GM21526 (cell line): ENCODE measurements at regions not wholly inside any gene's neighbourhood (a gene's known extent, or its start where the extent isn't known, plus 50 kb on each side); places are given as distances from the start of the nearest gene placed in this dataset.

Experiments
- ATAC-seq: cut with Tn5 transposase; IDR thresholded peaks from one replicate; pipeline ENCODE4 v1.9.1; 2021; ENCODE audit warnings: moderate library complexity; ENCODE audit not compliant: unreplicated experiment, low FRiP score

GRCh38 chr2:21658907-21659477 is 535.2 kb downstream of the TDRD15 start:
- ATAC-seq = no peak

DNA sequence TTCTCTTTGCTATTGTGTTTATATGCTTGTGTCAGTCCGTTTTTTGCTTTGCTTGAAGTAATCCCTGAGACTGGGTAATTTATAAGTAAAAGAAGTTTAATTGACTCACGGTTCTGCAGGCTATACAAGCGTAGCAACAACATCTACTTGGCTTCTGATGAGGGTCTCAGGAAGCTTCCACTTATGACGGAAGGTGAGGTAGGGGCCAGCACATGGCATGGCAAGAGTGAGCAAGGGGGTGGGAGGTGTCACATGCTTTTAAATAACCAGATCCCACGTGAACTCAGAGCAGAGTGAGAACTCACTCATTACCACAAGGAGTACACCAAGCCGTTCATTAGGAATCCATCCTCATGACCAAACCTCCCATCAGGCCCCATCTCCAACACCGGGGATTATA is 540.3 kb downstream of the TDRD15 start:
- no peak for ATAC-seq

DNA sequence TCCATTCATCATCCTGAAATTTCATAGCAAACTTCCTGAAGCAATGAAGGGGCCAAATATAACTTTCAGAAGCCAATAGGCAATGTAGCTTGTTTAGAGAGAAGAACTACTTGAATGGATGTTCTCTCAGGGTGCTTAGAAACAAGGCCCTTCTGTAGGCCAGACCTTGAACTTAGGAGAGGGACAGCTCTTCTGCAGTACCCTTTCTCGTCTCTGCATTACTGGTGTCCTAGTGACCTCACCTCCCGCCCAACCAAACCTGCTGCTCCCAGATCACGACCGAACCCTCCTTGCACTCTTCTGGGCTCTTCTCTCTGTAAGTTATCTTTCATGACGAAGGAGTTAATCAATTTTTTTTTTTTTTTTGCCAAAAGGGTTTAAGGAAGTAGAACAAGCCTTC is 543.9 kb downstream of the TDRD15 start:
- ATAC-seq = no peak

GRCh38 chr2:21668078-21668710 is 544.4 kb downstream of the TDRD15 start:
- ATAC-seq = no peak

- no peak for ATAC-seq
These were observed 552.3 kb downstream of the TDRD15 start for GRCh38 chr2:21676041-21676440.

GRCh38 chr2:21676676-21677075 is 552.9 kb downstream of the TDRD15 start:
- ATAC-seq = no peak

- no peak for ATAC-seq
These were observed 560.1 kb downstream of the TDRD15 start for GRCh38 chr2:21683838-21684237.

- no peak for ATAC-seq
These were observed 563.8 kb downstream of the TDRD15 start for GRCh38 chr2:21687589-21687988.

DNA sequence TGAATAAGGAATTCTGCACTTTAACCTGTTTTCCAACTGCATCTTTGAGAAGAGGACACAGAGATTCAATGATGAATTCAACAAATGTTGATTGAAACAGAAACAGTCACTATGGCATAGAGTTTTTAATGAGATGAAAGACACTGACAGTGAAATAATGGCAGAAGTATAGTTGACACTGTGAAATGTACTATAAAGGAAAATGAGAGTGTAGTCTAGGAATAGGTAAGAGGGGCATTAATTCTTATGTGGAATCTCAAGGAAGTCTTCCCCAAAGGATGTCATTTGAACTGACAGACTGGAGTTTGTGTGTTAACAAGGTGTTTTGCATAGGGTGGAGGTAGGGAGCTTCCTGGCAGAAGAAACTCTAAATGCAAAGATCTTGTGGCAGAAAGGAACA is 566.2 kb downstream of the TDRD15 start:
- no peak for ATAC-seq

- no peak for ATAC-seq
These were observed 569.3 kb downstream of the TDRD15 start for GRCh38 chr2:21693081-21693480.

- ATAC-seq = no peak
These were observed 570.5 kb downstream of the TDRD15 start for GRCh38 chr2:21694079-21694878.

- no peak for ATAC-seq
These were observed 573.1 kb downstream of the TDRD15 start for GRCh38 chr2:21696900-21697299.

DNA sequence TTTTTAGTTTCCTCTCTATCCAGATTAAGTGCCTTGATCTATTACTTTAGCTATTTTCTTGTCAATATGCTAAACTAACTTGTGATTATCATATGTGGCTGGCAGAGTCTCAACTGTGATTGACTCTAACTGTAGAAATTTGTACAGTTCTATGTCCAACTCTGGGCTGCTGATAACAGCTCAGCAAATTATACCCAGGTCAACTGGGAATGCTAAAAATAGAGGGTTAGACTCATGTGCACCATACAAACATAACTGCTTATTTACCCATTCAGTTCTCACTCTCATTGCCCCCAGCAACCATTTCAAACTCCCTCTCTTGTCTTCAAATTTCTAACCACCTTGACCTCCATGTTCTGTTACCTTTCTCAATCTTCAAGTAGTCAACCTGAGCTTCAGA is 576.9 kb downstream of the TDRD15 start:
- ATAC-seq = no peak

GRCh38 chr2:21710031-21710430 is 586.3 kb downstream of the TDRD15 start:
- no peak for ATAC-seq

- ATAC-seq = no peak
These were observed 586.7 kb downstream of the TDRD15 start for GRCh38 chr2:21710496-21710895.

DNA sequence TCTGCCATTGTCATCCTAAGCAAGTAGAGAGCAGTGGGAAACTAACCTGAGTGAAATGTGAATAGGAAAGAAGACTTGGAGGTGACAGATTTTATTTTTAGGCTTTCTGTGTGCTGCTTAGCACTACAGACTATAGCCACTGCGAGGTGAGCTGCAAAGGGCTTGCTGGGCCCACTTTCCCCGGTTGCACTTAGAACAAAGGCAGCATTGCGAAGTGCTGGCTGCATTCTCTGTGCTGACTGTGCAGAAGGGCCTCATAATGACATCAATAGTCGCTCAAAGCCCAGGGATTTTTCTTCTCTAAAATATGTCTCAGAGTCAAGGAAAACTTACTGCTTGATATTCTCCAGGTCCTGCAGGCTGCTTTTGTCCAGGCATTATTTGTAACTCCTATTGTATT is 592.1 kb downstream of the TDRD15 start:
- no peak for ATAC-seq

DNA sequence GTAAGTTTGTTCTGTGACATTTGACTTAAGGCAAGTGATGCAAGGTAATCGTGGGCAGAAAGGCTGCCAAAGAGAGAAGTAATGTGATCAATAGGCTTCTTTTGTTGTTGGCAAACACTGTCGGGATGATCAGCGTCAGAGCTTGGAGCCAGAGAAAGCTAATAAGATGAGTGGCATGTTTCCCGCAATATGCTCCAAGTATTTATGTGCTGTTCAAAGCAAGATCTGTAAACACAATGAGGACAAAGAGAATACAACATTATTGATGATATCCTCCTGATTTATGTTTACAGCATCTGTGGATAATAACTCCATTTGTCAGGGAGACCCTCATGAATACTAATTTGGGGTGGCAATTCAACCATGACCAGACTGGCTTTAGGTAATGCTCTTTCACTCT is 603.3 kb downstream of the TDRD15 start:
- ATAC-seq = no peak

DNA sequence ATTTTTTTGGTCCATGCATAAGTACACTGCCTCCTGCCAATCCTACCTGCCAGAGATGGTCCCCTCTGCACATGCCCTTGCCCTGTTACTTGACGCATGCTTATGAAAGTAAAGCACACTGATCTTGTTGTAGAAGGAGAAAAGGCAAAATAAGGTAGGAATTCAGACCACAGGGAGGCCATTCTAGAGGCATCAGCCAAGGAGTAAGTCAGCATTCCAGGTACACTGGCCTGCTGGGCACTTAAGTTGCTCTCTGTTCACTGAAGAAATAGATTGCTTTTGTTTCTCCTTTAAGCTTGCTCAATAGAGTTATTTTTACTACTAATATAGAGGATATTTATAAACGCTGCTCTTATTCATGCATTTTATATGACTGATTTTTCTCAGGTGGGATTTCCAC is 604.4 kb downstream of the TDRD15 start:
- ATAC-seq = no peak

DNA sequence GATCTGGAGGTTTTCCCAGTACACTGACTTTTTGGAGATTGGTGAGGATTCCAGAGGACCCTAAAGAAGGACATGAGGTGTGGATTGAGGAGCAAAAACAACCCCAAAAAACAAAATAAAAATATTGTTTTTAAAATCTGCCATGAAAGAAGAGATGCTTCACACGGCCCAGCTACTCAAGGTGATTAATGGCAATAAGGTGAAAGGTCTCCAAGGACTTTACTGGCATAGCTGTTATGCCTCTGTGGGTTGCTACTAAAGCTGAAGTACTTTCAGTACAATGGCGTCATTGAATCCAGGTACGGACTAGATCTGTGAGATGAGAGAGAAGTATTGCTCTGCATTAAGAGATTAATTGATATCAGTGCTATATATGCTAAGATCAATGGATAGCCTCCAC is 606.4 kb downstream of the TDRD15 start:
- ATAC-seq = no peak

DNA sequence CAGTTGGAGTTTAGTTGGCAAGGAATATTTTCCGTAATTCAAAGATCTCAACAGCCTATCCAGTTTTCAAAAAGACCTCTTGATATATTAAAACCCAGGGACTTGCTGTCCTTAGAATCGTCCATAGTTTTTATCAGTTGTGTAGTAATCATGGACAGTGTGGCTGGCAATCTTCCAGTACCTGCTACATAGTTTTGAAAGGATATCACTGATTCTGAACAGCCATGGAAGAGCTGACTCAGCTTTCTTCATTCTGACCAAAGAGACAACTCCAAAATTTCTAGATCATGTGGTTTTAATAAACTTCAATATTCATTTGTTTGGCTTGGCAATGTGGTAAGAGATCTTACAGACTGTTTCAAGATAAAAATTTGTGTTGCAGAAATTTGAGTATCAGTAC is 616.7 kb downstream of the TDRD15 start:
- ATAC-seq = no peak

- no peak for ATAC-seq
These were observed 622.7 kb downstream of the TDRD15 start for GRCh38 chr2:21746499-21746898.

- no peak for ATAC-seq
These were observed 624.7 kb downstream of the TDRD15 start for GRCh38 chr2:21748501-21748900.
